GM19463 (cell line): ENCODE measurements at regions not wholly inside any gene's neighbourhood (a gene's known extent, or its start where the extent isn't known, plus 50 kb on each side); places are given as distances from the start of the nearest gene placed in this dataset.
A peak's percentile ranks its signal among the peaks of the same experiment; 100 is the strongest.

Source experiments
- ATAC-seq: cut with Tn5 transposase; IDR thresholded peaks from one replicate; pipeline ENCODE4 v1.9.1; 2021; ENCODE audit warnings: mild to moderate bottlenecking, moderate library complexity; ENCODE audit not compliant: unreplicated experiment

GRCh38 chr4:75122424-75123014, 189.6 kb downstream of the PARM1 start:
- ATAC-seq: no peak

GRCh38 chr4:75118739-75119138, 185.8 kb downstream of the PARM1 start:
- ATAC-seq: no peak

GRCh38 chr4:75110061-75110460, 177.1 kb downstream of the PARM1 start:
- no peak for ATAC-seq

- peak; percentile 74 for ATAC-seq
These were observed 175.1 kb downstream of the PARM1 start for GRCh38 chr4:75107755-75108612.

- no peak for ATAC-seq
These were observed 169.8 kb downstream of the PARM1 start for GRCh38 chr4:75102787-75103085.

- peak; percentile 41 for ATAC-seq
These were observed 169.2 kb downstream of the PARM1 start for GRCh38 chr4:75101906-75102786.
